NB4 (cell line): ENCODE measurements at regions not wholly inside any gene's neighbourhood (a gene's known extent, or its start where the extent isn't known, plus 50 kb on each side); places are given as distances from the start of the nearest gene placed in this dataset.

Source experiments
- CTCF ChIP-seq: IDR thresholded peaks from one replicate; pipeline ENCODE4 v1.5.1; 2012; ENCODE audit warnings: low read depth, low read length
- MAX ChIP-seq: IDR thresholded peaks from 2 replicates; pipeline ENCODE4 v1.6.1; 2011; ENCODE audit warnings: low read depth, low read length
- POLR2A ChIP-seq: IDR thresholded peaks from 2 replicates; pipeline ENCODE4 v1.6.1; 2011; ENCODE audit warnings: mild to moderate bottlenecking; ENCODE audit not compliant: insufficient read length; ENCODE audit errors: extremely low read depth

- TF ChIP-seq MAX (no peak), CTCF (no peak), POLR2A (no peak)
Measured at GRCh38 chr6:164356814-164357213, 942.3 kb downstream of the QKI start.
